ENCODE measurements at regions not wholly inside any gene's neighbourhood (a gene's known extent, or its start where the extent isn't known, plus 50 kb on each side); places are given as distances from the start of the nearest gene placed in this dataset.

DNA sequence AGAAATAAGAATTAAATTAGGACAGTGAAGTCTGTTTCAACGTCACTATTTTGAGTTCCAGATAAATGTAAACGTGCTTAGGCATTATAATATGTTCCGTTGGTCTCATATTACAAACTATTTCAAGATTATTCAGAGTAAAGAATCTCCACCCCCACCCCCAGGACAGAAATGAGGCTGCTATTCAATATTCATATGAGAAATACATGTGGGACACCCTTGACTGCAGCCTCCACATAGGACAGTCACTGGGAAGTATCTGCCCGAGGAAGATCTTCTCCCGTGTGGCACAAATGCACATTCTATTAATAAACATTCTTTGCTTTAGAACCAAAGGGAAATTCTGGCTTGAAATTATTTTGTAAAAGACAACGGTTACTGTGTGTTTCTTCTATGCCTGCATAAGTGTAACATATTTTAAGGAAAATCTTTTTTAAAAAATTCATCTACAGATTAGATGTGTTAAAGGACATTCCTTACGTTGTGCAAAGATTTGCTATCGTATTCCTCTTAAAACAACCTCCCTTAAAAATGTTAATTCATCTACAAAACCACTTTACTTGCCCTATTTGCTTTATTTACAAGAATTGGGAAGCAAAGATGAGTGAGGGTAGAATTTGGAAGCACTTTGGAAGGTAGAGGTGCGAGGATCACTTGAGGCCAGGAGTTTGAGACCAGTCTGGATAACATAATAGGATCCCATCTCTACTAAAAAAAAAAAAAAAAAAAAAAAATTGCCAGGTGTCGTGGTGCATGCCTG is 148.3 kb upstream of the SOX14 start:
- Histone ChIP-seq H3K9me3 (ENCODE audit: low read length) (no peaks in the 10 kb centered on the region), H3K9ac (ENCODE audit: low read length) (no peak overlapping the region), H3K79me2 (replicated peaks; ENCODE audit: insufficient read depth, low read length) (no peaks in the 10 kb centered on the region), H4K20me1 (ENCODE audit: insufficient read depth) (no peaks in the 10 kb centered on the region), H3F3A (ENCODE audit: insufficient read depth, low read length, poor library complexity, severe bottlenecking) (no peaks in the 10 kb centered on the region), H2AFZ (ENCODE audit: low read depth, low read length) (no peak overlapping the region), H3K4me3 (ENCODE audit: low read length) (no peak overlapping the region), H3K27me3 (ENCODE audit: insufficient read depth, low read depth, low read length) (no peaks in the 10 kb centered on the region), H3K36me3 (ENCODE audit: insufficient read depth, low read length) (no peaks in the 10 kb centered on the region), H3K27ac (ENCODE audit: low read length) (no peak overlapping the region), H3K9me2 (ENCODE audit: insufficient read depth, low read length) (no peaks in the 10 kb centered on the region), H3K4me2 (ENCODE audit: low read length) (no peak overlapping the region)
- TF ChIP-seq REST (IDR thresholded peaks at IDR 0.05; ENCODE audit: borderline replicate concordance): no peak
- TF ChIP-seq RAD21 (conservative IDR thresholded peaks at IDR 0.05): no peak
- TF ChIP-seq SMC3 (conservative IDR thresholded peaks at IDR 0.05; ENCODE audit: poor library complexity): no peak
- no peak for TF ChIP-seq TAF1 (IDR thresholded peaks at IDR 0.05; ENCODE audit: low read depth)
- TF ChIP-seq MXI1 (conservative IDR thresholded peaks at IDR 0.05; ENCODE audit: poor library complexity, severe bottlenecking): no peak
- TF ChIP-seq, protein P1, sequence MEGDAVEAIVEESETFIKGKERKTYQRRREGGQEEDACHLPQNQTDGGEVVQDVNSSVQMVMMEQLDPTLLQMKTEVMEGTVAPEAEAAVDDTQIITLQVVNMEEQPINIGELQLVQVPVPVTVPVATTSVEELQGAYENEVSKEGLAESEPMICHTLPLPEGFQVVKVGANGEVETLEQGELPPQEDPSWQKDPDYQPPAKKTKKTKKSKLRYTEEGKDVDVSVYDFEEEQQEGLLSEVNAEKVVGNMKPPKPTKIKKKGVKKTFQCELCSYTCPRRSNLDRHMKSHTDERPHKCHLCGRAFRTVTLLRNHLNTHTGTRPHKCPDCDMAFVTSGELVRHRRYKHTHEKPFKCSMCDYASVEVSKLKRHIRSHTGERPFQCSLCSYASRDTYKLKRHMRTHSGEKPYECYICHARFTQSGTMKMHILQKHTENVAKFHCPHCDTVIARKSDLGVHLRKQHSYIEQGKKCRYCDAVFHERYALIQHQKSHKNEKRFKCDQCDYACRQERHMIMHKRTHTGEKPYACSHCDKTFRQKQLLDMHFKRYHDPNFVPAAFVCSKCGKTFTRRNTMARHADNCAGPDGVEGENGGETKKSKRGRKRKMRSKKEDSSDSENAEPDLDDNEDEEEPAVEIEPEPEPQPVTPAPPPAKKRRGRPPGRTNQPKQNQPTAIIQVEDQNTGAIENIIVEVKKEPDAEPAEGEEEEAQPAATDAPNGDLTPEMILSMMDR (IDR thresholded peaks at IDR 0.05; ENCODE audit: poor library complexity, severe bottlenecking): no peak
- TF ChIP-seq POLR2AphosphoS5 (IDR thresholded peaks at IDR 0.05): no peak
- TF ChIP-seq EP300 (conservative IDR thresholded peaks at IDR 0.05; ENCODE audit: poor library complexity, severe bottlenecking): no peak
- TF ChIP-seq EZH2 (IDR thresholded peaks at IDR 0.05; ENCODE audit: borderline replicate concordance, insufficient read depth, low read length, poor library complexity, severe bottlenecking): no peak

- Histone ChIP-seq H3K4me2 (ENCODE audit: low read length) (no peak overlapping the region), H3K4me3 (ENCODE audit: low read length) (no peak overlapping the region), H3K27me3 (ENCODE audit: insufficient read depth, low read depth, low read length) (no peaks in the 10 kb centered on the region), H3F3A (ENCODE audit: insufficient read depth, low read length, poor library complexity, severe bottlenecking) (no peaks in the 10 kb centered on the region), H3K79me2 (replicated peaks; ENCODE audit: insufficient read depth, low read length) (no peaks in the 10 kb centered on the region), H2AFZ (ENCODE audit: low read depth, low read length) (no peak overlapping the region), H3K9ac (ENCODE audit: low read length) (no peak overlapping the region), H3K9me3 (ENCODE audit: low read length) (no peaks in the 10 kb centered on the region), H3K9me2 (ENCODE audit: insufficient read depth, low read length) (no peaks in the 10 kb centered on the region), H4K20me1 (ENCODE audit: insufficient read depth) (no peaks in the 10 kb centered on the region), H3K27ac (ENCODE audit: low read length) (no peak overlapping the region), H3K36me3 (ENCODE audit: insufficient read depth, low read length) (no peaks in the 10 kb centered on the region)
- TF ChIP-seq TAF1 (IDR thresholded peaks at IDR 0.05; ENCODE audit: low read depth) (no peak), MXI1 (conservative IDR thresholded peaks at IDR 0.05; ENCODE audit: poor library complexity, severe bottlenecking) (no peak), RAD21 (conservative IDR thresholded peaks at IDR 0.05) (no peak), REST (IDR thresholded peaks at IDR 0.05; ENCODE audit: borderline replicate concordance) (no peak), SMC3 (conservative IDR thresholded peaks at IDR 0.05; ENCODE audit: poor library complexity) (no peak), POLR2AphosphoS5 (IDR thresholded peaks at IDR 0.05) (no peak), EP300 (conservative IDR thresholded peaks at IDR 0.05; ENCODE audit: poor library complexity, severe bottlenecking) (no peak), EZH2 (IDR thresholded peaks at IDR 0.05; ENCODE audit: borderline replicate concordance, insufficient read depth, low read length, poor library complexity, severe bottlenecking) (no peak)
- TF ChIP-seq, protein P1 (IDR thresholded peaks at IDR 0.05; ENCODE audit: poor library complexity, severe bottlenecking): no peak
These were observed 122.0 kb upstream of the SOX14 start for GRCh38 chr3:137641879-137642704.

All from neural cell (in vitro differentiated cells).